DMS53 (cell line): ENCODE measurements at regions not wholly inside any gene's neighbourhood (a gene's known extent, or its start where the extent isn't known, plus 50 kb on each side); places are given as distances from the start of the nearest gene placed in this dataset.
A peak's percentile ranks its signal among the peaks of the same experiment; 100 is the strongest.

Source experiments
- DNase-seq: peaks from one replicate; lab custom pipeline; 2025; lab: John Stamatoyannopoulos, UW

- DNase-seq, result no peak
Observed at GRCh38 chr2:57510704-57511103, 535.9 kb upstream of the VRK2 start.

- peak; percentile 33 for DNase-seq
Observed at GRCh38 chr2:57515366-57515765, 531.2 kb upstream of the VRK2 start.

- DNase-seq, result peak; percentile 80
Observed at GRCh38 chr2:57516698-57517340, 529.8 kb upstream of the VRK2 start.

- DNase-seq, result no peak
Observed at GRCh38 chr2:57523304-57523703, 523.3 kb upstream of the VRK2 start.

GRCh38 chr2:57527685-57528084 lies 518.9 kb upstream of the VRK2 start:
- no peak for DNase-seq

GRCh38 chr2:57528499-57528898 lies 518.1 kb upstream of the VRK2 start:
- DNase-seq, result no peak

GRCh38 chr2:57534358-57534757 lies 512.2 kb upstream of the VRK2 start:
- no peak for DNase-seq

- no peak for DNase-seq
Observed at GRCh38 chr2:57536535-57537231, 509.9 kb upstream of the VRK2 start.

- no peak for DNase-seq
Observed at GRCh38 chr2:57539761-57540160, 506.8 kb upstream of the VRK2 start.

GRCh38 chr2:57542081-57542480 lies 504.5 kb upstream of the VRK2 start:
- peak; percentile 7 for DNase-seq

- DNase-seq, result no peak
Observed at GRCh38 chr2:57543211-57543610, 503.4 kb upstream of the VRK2 start.

GRCh38 chr2:57544624-57545023 lies 502.0 kb upstream of the VRK2 start:
- no peak for DNase-seq

- DNase-seq, result no peak
Observed at GRCh38 chr2:57546478-57546877, 500.1 kb upstream of the VRK2 start.

GRCh38 chr2:57549642-57550102 lies 496.9 kb upstream of the VRK2 start:
- peak; percentile 67 for DNase-seq

- DNase-seq, result no peak
Observed at GRCh38 chr2:57550912-57551311, 495.7 kb upstream of the VRK2 start.

- no peak for DNase-seq
Observed at GRCh38 chr2:57552885-57553284, 493.7 kb upstream of the VRK2 start.

GRCh38 chr2:57554348-57554747 lies 492.3 kb upstream of the VRK2 start:
- DNase-seq, result no peak

- no peak for DNase-seq
Observed at GRCh38 chr2:57558312-57558711, 488.3 kb upstream of the VRK2 start.

GRCh38 chr2:57562495-57562894 lies 484.1 kb upstream of the VRK2 start:
- DNase-seq, result peak; percentile 3

GRCh38 chr2:57563015-57563414 lies 483.6 kb upstream of the VRK2 start:
- DNase-seq, result no peak

GRCh38 chr2:57567245-57567644 lies 479.4 kb upstream of the VRK2 start:
- no peak for DNase-seq

- no peak for DNase-seq
Observed at GRCh38 chr2:57569396-57569795, 477.2 kb upstream of the VRK2 start.

GRCh38 chr2:57570961-57571360 lies 475.6 kb upstream of the VRK2 start:
- DNase-seq, result no peak
